Thymus (tissue), 11 donors: ENCODE measurements at regions not wholly inside any gene's neighbourhood (a gene's known extent, or its start where the extent isn't known, plus 50 kb on each side); places are given as distances from the start of the nearest gene placed in this dataset.

Source experiments
- DNase-seq, 9 donors: peaks; one replicate each; pipeline ENCODE4 v3.0.0-alpha.2; 2013; ENCODE audit warnings: low spot score in 9 of 9, low read depth in 6 of 9, missing footprints in 1 of 9
- H3K27ac ChIP-seq, 2 donors: one replicate each; pipeline ENCODE4 v1.5.1; 2013; ENCODE audit warnings: control low read depth in 1 of 2, low read depth in 1 of 2, low read length in 1 of 2, mild to moderate bottlenecking in 1 of 2, moderate library complexity in 1 of 2
- H3K27me3 ChIP-seq, 2 donors: one replicate each; pipeline ENCODE4 v1.5.1; 2013; ENCODE audit warnings: low read length in 1 of 2; ENCODE audit not compliant: control insufficient read depth in 2 of 2, insufficient read depth in 1 of 2
- H3K36me3 ChIP-seq, 2 donors: one replicate each; pipeline ENCODE4 v1.5.1; 2013; ENCODE audit warnings: low read length in 1 of 2, mild to moderate bottlenecking in 1 of 2, moderate library complexity in 1 of 2; ENCODE audit not compliant: control insufficient read depth in 2 of 2, insufficient read depth in 2 of 2
- H3K4me1 ChIP-seq, 2 donors: one replicate each; pipeline ENCODE4 v1.5.1; 2013; ENCODE audit warnings: low read length in 2 of 2; ENCODE audit not compliant: control insufficient read depth in 2 of 2, insufficient read depth in 2 of 2
- H3K4me3 ChIP-seq, 2 donors: one replicate each; pipeline ENCODE4 v1.5.1; 2013; ENCODE audit warnings: low read length in 2 of 2, control low read depth in 1 of 2, mild to moderate bottlenecking in 1 of 2
- H3K9me3 ChIP-seq, 2 donors: one replicate each; pipeline ENCODE4 v1.5.1; 2013; ENCODE audit warnings: low read length in 1 of 2, mild to moderate bottlenecking in 1 of 2; ENCODE audit not compliant: control insufficient read depth in 2 of 2, insufficient read depth in 1 of 2
- WGBS: extraction: QIAGEN DNeasy Blood & Tissue Kit; methylation state at CpG from one replicate; pipeline ENCODE4 v1.1.7; 2013; 5-methylcytosine and 5-hydroxymethylcytosine counted together
- donor health status: healthy.

GRCh38 chr11:112503410-112503809 is 242.8 kb upstream of the PLET1 start:
- 88% methylated on average over 5 of the region's 5 CpGs for WGBS
- Histone ChIP-seq H3K36me3 (no peaks in the 10 kb centered on the region), H3K9me3 (no peaks in the 10 kb centered on the region), H3K27me3 (no peaks in the 10 kb centered on the region), H3K4me1 (no peaks in the 10 kb centered on the region), H3K4me3 (no peak overlapping the region), H3K27ac (no peak overlapping the region)
- DNase-seq = no peak

- Histone ChIP-seq H3K27ac (no peak overlapping the region), H3K9me3 (no peaks in the 10 kb centered on the region), H3K4me3 (no peak overlapping the region), H3K27me3 (no peaks in the 10 kb centered on the region), H3K4me1 (no peaks in the 10 kb centered on the region), H3K36me3 (no peaks in the 10 kb centered on the region)
- DNase-seq = no peak
- WGBS = 91% methylated on average over 1 of the region's 1 CpG
These were observed 243.4 kb upstream of the PLET1 start for GRCh38 chr11:112504056-112504455.

GRCh38 chr11:112506852-112507251 is 246.2 kb upstream of the PLET1 start:
- H3K27me3 ChIP-seq = no peaks in the 10 kb centered on the region
- no peaks in the 10 kb centered on the region for H3K4me1 ChIP-seq
- H3K27ac ChIP-seq = no peak overlapping the region
- WGBS = 92% methylated on average over 1 of the region's 1 CpG
- H3K9me3 ChIP-seq = no peaks in the 10 kb centered on the region
- H3K4me3 ChIP-seq = no peak overlapping the region
- no peaks in the 10 kb centered on the region for H3K36me3 ChIP-seq
- DNase-seq = no peak

GRCh38 chr11:112507281-112507680 is 246.6 kb upstream of the PLET1 start:
- H3K27me3 ChIP-seq = no peaks in the 10 kb centered on the region
- no peaks in the 10 kb centered on the region for H3K9me3 ChIP-seq
- H3K4me3 ChIP-seq = no peak overlapping the region
- no peak overlapping the region for H3K27ac ChIP-seq
- H3K36me3 ChIP-seq = no peaks in the 10 kb centered on the region
- no peaks in the 10 kb centered on the region for H3K4me1 ChIP-seq
- WGBS = 94% methylated on average over 2 of the region's 2 CpGs
- DNase-seq = no peak

GRCh38 chr11:112508750-112509149 is 248.1 kb upstream of the PLET1 start:
- DNase-seq = no peak
- no peaks in the 10 kb centered on the region for H3K27me3 ChIP-seq
- no peaks in the 10 kb centered on the region for H3K9me3 ChIP-seq
- 93% methylated on average over 2 of the region's 2 CpGs for WGBS
- no peak overlapping the region for H3K27ac ChIP-seq
- no peak overlapping the region for H3K4me3 ChIP-seq
- peaks cover 0 to 4% of the 10 kb centered on the region in 2 donors for H3K4me1 ChIP-seq
- H3K36me3 ChIP-seq = no peaks in the 10 kb centered on the region

GRCh38 chr11:112509300-112509699 is 248.6 kb upstream of the PLET1 start:
- H3K27me3 ChIP-seq = no peaks in the 10 kb centered on the region
- 87% methylated on average over 2 of the region's 2 CpGs for WGBS

GRCh38 chr11:112511271-112511670 is 250.6 kb upstream of the PLET1 start:
- WGBS = 91% methylated on average over 1 of the region's 1 CpG
- H3K9me3 ChIP-seq = no peaks in the 10 kb centered on the region
- H3K36me3 ChIP-seq = no peaks in the 10 kb centered on the region
- no peak for DNase-seq
- no peak overlapping the region for H3K4me3 ChIP-seq
- peaks cover 0 to 9% of the 10 kb centered on the region in 2 donors for H3K4me1 ChIP-seq
- no peak overlapping the region for H3K27ac ChIP-seq
- no peaks in the 10 kb centered on the region for H3K27me3 ChIP-seq

More at GRCh38 chr11:112509300-112509699, 248.6 kb upstream of the PLET1 start:
- H3K4me1 ChIP-seq = peaks cover 0 to 4% of the 10 kb centered on the region in 2 donors
- H3K4me3 ChIP-seq = no peak overlapping the region
- no peak for DNase-seq
- H3K9me3 ChIP-seq = no peaks in the 10 kb centered on the region
- no peaks in the 10 kb centered on the region for H3K36me3 ChIP-seq
- no peak overlapping the region for H3K27ac ChIP-seq

- Histone ChIP-seq H3K27me3 (no peaks in the 10 kb centered on the region), H3K27ac (no peak overlapping the region), H3K4me1 (peaks cover 0 to 11% of the 10 kb centered on the region in 2 donors), H3K4me3 (no peak overlapping the region), H3K9me3 (no peaks in the 10 kb centered on the region), H3K36me3 (no peaks in the 10 kb centered on the region)
- DNase-seq = no peak
- 85% methylated on average over 1 of the region's 1 CpG for WGBS
These were observed 251.3 kb upstream of the PLET1 start for GRCh38 chr11:112511911-112512310.

GRCh38 chr11:112513417-112513816 is 252.8 kb upstream of the PLET1 start:
- Histone ChIP-seq H3K27ac (no peak overlapping the region), H3K9me3 (no peaks in the 10 kb centered on the region), H3K36me3 (no peaks in the 10 kb centered on the region), H3K4me3 (no peak overlapping the region), H3K27me3 (no peaks in the 10 kb centered on the region), H3K4me1 (peaks cover 0 to 13% of the 10 kb centered on the region in 2 donors)
- WGBS = 87% methylated on average over 2 of the region's 2 CpGs
- DNase-seq = no peak
